Mesothelial cell of epicardium (in vitro differentiated cells): ENCODE measurements at regions not wholly inside any gene's neighbourhood (a gene's known extent, or its start where the extent isn't known, plus 50 kb on each side); places are given as distances from the start of the nearest gene placed in this dataset.
A peak's percentile ranks its signal among the peaks of the same experiment; 100 is the strongest.

Experiments used
- DNase-seq, 2 experiments: peaks; one replicate each; pipeline ENCODE4 v3.0.0; 2021; ENCODE audit warnings: low spot score in 2 of 2; ENCODE audit not compliant: unreplicated experiment in 2 of 2
- H3K27ac Mint-ChIP-seq: 2 replicates; pipeline ENCODE4 v1.8.0; 2021; ENCODE audit warnings: mixed read lengths
- H3K27me3 Mint-ChIP-seq: 2 replicates; pipeline ENCODE4 v1.8.0; 2021; ENCODE audit warnings: low read depth, mixed read lengths
- H3K36me3 Mint-ChIP-seq: 2 replicates; pipeline ENCODE4 v1.8.0; 2021; ENCODE audit warnings: mixed read lengths
- H3K4me1 Mint-ChIP-seq: 2 replicates; pipeline ENCODE4 v1.8.0; 2021; ENCODE audit warnings: mixed read lengths
- H3K4me3 Mint-ChIP-seq: 2 replicates; pipeline ENCODE4 v1.8.0; 2021; ENCODE audit warnings: mild to moderate bottlenecking, moderate library complexity, mixed read lengths
- H3K9me3 Mint-ChIP-seq: 2 replicates; pipeline ENCODE4 v1.8.0; 2021; ENCODE audit warnings: mixed read lengths
- TF ChIP-seq, protein P1 (sequence below): fragments of 200-600 bp; sonication (generic); IDR thresholded peaks from one replicate; pipeline ENCODE4 v1.5.0; 2021; ENCODE audit warnings: antibody characterized with exemption; ENCODE audit not compliant: unreplicated experiment

- DNase-seq: no peak
- Mint-ChIP-seq H3K36me3 (peaks cover 2% of the 10 kb centered on the region), H3K4me1 (peaks cover 22% of the 10 kb centered on the region), H3K9me3 (peaks cover 22% of the 10 kb centered on the region), H3K27me3 (no peaks in the 10 kb centered on the region), H3K27ac (no peak overlapping the region), H3K4me3 (no peak overlapping the region)
- TF ChIP-seq, protein P1, sequence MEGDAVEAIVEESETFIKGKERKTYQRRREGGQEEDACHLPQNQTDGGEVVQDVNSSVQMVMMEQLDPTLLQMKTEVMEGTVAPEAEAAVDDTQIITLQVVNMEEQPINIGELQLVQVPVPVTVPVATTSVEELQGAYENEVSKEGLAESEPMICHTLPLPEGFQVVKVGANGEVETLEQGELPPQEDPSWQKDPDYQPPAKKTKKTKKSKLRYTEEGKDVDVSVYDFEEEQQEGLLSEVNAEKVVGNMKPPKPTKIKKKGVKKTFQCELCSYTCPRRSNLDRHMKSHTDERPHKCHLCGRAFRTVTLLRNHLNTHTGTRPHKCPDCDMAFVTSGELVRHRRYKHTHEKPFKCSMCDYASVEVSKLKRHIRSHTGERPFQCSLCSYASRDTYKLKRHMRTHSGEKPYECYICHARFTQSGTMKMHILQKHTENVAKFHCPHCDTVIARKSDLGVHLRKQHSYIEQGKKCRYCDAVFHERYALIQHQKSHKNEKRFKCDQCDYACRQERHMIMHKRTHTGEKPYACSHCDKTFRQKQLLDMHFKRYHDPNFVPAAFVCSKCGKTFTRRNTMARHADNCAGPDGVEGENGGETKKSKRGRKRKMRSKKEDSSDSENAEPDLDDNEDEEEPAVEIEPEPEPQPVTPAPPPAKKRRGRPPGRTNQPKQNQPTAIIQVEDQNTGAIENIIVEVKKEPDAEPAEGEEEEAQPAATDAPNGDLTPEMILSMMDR: no peak
Observed at GRCh38 chr4:114229706-114230105, 250.3 kb upstream of the ARSJ start.

DNA sequence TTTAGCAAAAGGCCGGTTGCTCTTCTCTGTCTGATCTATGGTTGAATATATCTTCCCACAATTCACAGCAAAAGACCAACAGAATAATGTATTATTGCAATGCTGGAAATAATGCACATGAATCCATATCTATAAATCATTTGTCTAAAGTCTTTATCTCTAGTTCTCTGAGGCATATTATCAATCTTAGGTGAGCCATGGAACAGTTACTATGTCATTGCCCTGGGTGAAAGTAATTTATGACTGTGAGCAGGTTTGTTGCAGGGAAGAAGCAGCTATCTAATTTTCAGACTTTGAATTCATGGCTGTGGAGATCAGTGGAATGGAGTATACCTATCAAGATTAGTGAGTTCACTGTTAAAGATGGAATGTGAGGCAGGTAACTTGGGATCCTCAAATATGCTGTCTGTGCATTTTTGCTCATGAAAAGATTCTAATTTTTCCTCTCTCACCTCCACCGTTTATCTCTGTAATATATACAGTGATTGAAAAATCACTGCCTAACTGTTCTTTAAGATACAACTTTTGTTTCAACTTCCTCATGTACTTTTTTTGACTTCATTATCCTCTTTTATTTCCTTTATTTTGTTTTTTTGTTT lies 256.8 kb upstream of the ARSJ start:
- Mint-ChIP-seq H3K27me3 (no peaks in the 10 kb centered on the region), H3K9me3 (peaks cover 40% of the 10 kb centered on the region), H3K4me3 (no peak overlapping the region), H3K4me1 (peaks cover 18% of the 10 kb centered on the region), H3K27ac (peak overlapping the region; percentile 79), H3K36me3 (peaks cover 2% of the 10 kb centered on the region)
- TF ChIP-seq, protein P1: no peak
- DNase-seq: no peak

- H3K4me3 Mint-ChIP-seq: no peak overlapping the region
- H3K4me1 Mint-ChIP-seq: peaks cover 18% of the 10 kb centered on the region
- no peaks in the 10 kb centered on the region for H3K27me3 Mint-ChIP-seq
- peaks cover 45% of the 10 kb centered on the region for H3K9me3 Mint-ChIP-seq
- H3K36me3 Mint-ChIP-seq: no peaks in the 10 kb centered on the region
- TF ChIP-seq, protein P1: no peak
- no peak overlapping the region for H3K27ac Mint-ChIP-seq
- DNase-seq: no peak
Observed at GRCh38 chr4:114237997-114238396, 258.6 kb upstream of the ARSJ start.

DNA sequence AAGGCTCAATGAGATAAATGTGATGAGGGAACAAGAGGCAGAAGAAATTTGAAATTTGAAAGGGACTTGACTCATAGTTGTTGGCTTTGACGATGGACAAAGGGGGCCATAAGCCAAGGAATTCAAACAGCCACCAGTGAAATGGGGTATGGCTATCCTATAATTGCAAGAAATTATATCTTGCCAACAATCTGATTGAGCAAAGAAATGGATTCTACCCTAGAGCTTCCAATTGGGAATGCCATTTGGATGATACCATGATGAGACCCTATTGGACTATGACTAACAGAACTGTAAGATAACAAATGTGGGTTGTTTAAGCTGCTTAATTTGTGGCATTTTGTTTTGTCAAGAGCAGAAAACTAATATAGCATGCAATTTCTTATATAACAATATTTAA lies 270.1 kb upstream of the ARSJ start:
- Mint-ChIP-seq H3K36me3 (peaks cover 13% of the 10 kb centered on the region), H3K4me1 (peaks cover 13% of the 10 kb centered on the region), H3K4me3 (no peak overlapping the region), H3K27ac (no peak overlapping the region), H3K9me3 (peaks cover 35% of the 10 kb centered on the region), H3K27me3 (no peaks in the 10 kb centered on the region)
- TF ChIP-seq, protein P1: no peak
- DNase-seq: no peak

DNA sequence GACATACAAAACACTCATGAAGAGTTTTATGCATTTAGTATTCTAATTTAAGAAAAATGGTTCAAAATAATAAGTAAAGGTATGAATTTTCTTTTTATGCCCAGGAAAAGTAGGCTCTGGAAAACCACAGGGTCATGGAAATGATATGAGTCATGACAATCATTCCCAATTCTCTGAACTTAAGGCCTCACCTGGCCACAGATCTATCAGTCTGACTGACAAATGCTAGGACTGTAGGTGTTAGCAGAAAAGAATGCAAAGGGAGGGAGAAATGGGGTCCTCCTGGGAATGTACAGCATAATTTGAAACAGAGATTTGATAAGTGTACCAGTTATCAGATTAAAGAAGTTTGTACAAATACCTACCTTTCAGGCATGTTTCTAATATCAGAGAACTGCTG lies 270.5 kb upstream of the ARSJ start:
- Mint-ChIP-seq H3K27me3 (no peaks in the 10 kb centered on the region), H3K36me3 (peaks cover 16% of the 10 kb centered on the region), H3K4me1 (peaks cover 13% of the 10 kb centered on the region), H3K4me3 (no peak overlapping the region), H3K27ac (peak overlapping the region; percentile 11), H3K9me3 (peaks cover 38% of the 10 kb centered on the region)
- DNase-seq: no peak
- TF ChIP-seq, protein P1: no peak
